Ishikawa (cell line): ENCODE measurements at regions not wholly inside any gene's neighbourhood (a gene's known extent, or its start where the extent isn't known, plus 50 kb on each side); places are given as distances from the start of the nearest gene placed in this dataset.

ENCODE experiments used
- CEBPB ChIP-seq: IDR thresholded peaks from 2 replicates; pipeline ENCODE4 v1.6.1; 2012
- CREB1 ChIP-seq: IDR thresholded peaks from 2 replicates; pipeline ENCODE4 v1.6.1; 2012; ENCODE audit warnings: low read depth
- EGR1 ChIP-seq: IDR thresholded peaks from 2 replicates; pipeline ENCODE4 v1.6.1; 2012
- EP300 ChIP-seq: IDR thresholded peaks from 2 replicates; pipeline ENCODE4 v1.6.1; 2012; ENCODE audit warnings: borderline replicate concordance
- FOXM1 ChIP-seq: IDR thresholded peaks from 2 replicates; pipeline ENCODE4 v1.6.1; 2012; ENCODE audit warnings: low read depth, borderline replicate concordance
- MAX ChIP-seq: IDR thresholded peaks from 2 replicates; pipeline ENCODE4 v1.6.1; 2012
- NFIC ChIP-seq: IDR thresholded peaks from 2 replicates; pipeline ENCODE4 v1.6.1; 2012
- RAD21 ChIP-seq: IDR thresholded peaks from 2 replicates; pipeline ENCODE4 v1.6.1; 2012; ENCODE audit warnings: low read depth
- REST ChIP-seq: IDR thresholded peaks from 2 replicates; pipeline ENCODE4 v1.6.1; 2012; ENCODE audit warnings: low read depth, mild to moderate bottlenecking
- TAF1 ChIP-seq: IDR thresholded peaks from 2 replicates; pipeline ENCODE4 v1.6.1; 2012; ENCODE audit warnings: low read depth, mild to moderate bottlenecking
- TCF12 ChIP-seq: IDR thresholded peaks from 2 replicates; pipeline ENCODE4 v1.6.1; 2012; ENCODE audit warnings: low read depth
- TEAD4 ChIP-seq: IDR thresholded peaks from 2 replicates; pipeline ENCODE4 v1.6.1; 2012
- USF1 ChIP-seq: IDR thresholded peaks from 2 replicates; pipeline ENCODE4 v1.6.1; 2012
- YY1 ChIP-seq: IDR thresholded peaks from 2 replicates; pipeline ENCODE4 v1.6.1; 2012; ENCODE audit warnings: low read depth
- ZBTB7A ChIP-seq: IDR thresholded peaks from 2 replicates; pipeline ENCODE4 v1.6.1; 2012; ENCODE audit warnings: low read depth

- TF ChIP-seq TEAD4 (no peak), RAD21 (no peak), USF1 (no peak), MAX (no peak), CREB1 (no peak), ZBTB7A (no peak), FOXM1 (no peak), NFIC (no peak), REST (no peak), YY1 (no peak), EP300 (no peak), EGR1 (no peak), TCF12 (no peak), CEBPB (no peak), TAF1 (no peak)
Measured at GRCh38 chr5:163381832-163382231, 55.6 kb upstream of the CCNG1 start.

GRCh38 chr5:163383754-163384153, 53.6 kb upstream of the CCNG1 start:
- TF ChIP-seq ZBTB7A (no peak), USF1 (no peak), CEBPB (no peak), FOXM1 (no peak), TCF12 (no peak), MAX (no peak), EP300 (no peak), RAD21 (no peak), NFIC (no peak), REST (no peak), TAF1 (no peak), YY1 (no peak), TEAD4 (no peak), CREB1 (no peak), EGR1 (no peak)

GRCh38 chr5:163384669-163385068, 52.7 kb upstream of the CCNG1 start:
- TF ChIP-seq TCF12 = no peak
- TF ChIP-seq RAD21 = no peak
- no peak for TF ChIP-seq ZBTB7A
- no peak for TF ChIP-seq CEBPB
- no peak for TF ChIP-seq EGR1
- no peak for TF ChIP-seq MAX
- TF ChIP-seq TAF1 = no peak
- TF ChIP-seq FOXM1 = no peak
- no peak for TF ChIP-seq TEAD4
- TF ChIP-seq EP300 = no peak
- TF ChIP-seq REST = no peak
- no peak for TF ChIP-seq USF1

- no peak for TF ChIP-seq TCF12
- no peak for TF ChIP-seq CREB1
- TF ChIP-seq CEBPB = no peak
- TF ChIP-seq RAD21 = no peak
- TF ChIP-seq NFIC = no peak
- no peak for TF ChIP-seq TEAD4
- no peak for TF ChIP-seq MAX
- no peak for TF ChIP-seq ZBTB7A
- no peak for TF ChIP-seq EGR1
- TF ChIP-seq REST = no peak
- no peak for TF ChIP-seq TAF1
- TF ChIP-seq FOXM1 = no peak
- no peak for TF ChIP-seq USF1
- no peak for TF ChIP-seq YY1
- TF ChIP-seq EP300 = no peak
Measured at GRCh38 chr5:163385271-163385670, 52.1 kb upstream of the CCNG1 start.
